H1 (cell line): ENCODE measurements at regions not wholly inside any gene's neighbourhood (a gene's known extent, or its start where the extent isn't known, plus 50 kb on each side); places are given as distances from the start of the nearest gene placed in this dataset.

Source experiments
- CTCF ChIA-PET: fragments of 300-600 bp; sonication (Branson Sonifier 250); formaldehyde crosslinking; loops from one replicate; lab custom pipeline; 2021; ENCODE audit not compliant: partially characterized antibody; lab: Charles Lee
- POLR2A ChIA-PET: fragments of 300-600 bp; sonication (Branson Sonifier 250); formaldehyde crosslinking; loops from one replicate; lab custom pipeline; 2021; ENCODE audit warnings: inconsistent platforms; ENCODE audit not compliant: partially characterized antibody; lab: Charles Lee
- DNase-seq, 2 experiments: peaks; one replicate each; pipeline versions ENCODE4 v3.0.0 to v3.0.0-alpha.2; 2010 to 2022; ENCODE audit warnings: low spot score in 2 of 2, low read depth in 1 of 2, mixed read lengths in 1 of 2
- FAIRE-seq: peaks from 2 replicates; lab custom pipeline; 2011; peaks lifted over from hg19 to GRCh38; lab: Jason Lieb, UNC
- H2AFZ ChIP-seq: 2 replicates; pipeline ENCODE4 v1.8.1; 2012; ENCODE audit warnings: low read length, inconsistent platforms
- H2AK5ac ChIP-seq: 2 replicates; pipeline ENCODE4 v1.6.1; 2013; ENCODE audit warnings: low read depth, low read length
- H2BK120ac ChIP-seq: replicated peaks from 2 replicates; pipeline ENCODE3; 2013; ENCODE audit warnings: low read depth, low read length, inconsistent platforms
- H2BK12ac ChIP-seq: 2 replicates; pipeline ENCODE4 v1.6.1; 2013; ENCODE audit warnings: low read depth, low read length
- H2BK15ac ChIP-seq: 2 replicates; pipeline ENCODE4 v1.6.1; 2013; ENCODE audit warnings: low read length
- H2BK20ac ChIP-seq: 2 replicates; pipeline ENCODE4 v1.6.1; 2013; ENCODE audit warnings: low read length
- H2BK5ac ChIP-seq: 2 replicates; pipeline ENCODE4 v1.6.1; 2013; ENCODE audit warnings: low read depth, low read length
- H3K14ac ChIP-seq: 2 replicates; pipeline ENCODE4 v1.6.1; 2013; ENCODE audit warnings: inconsistent platforms; ENCODE audit not compliant: insufficient read length
- H3K18ac ChIP-seq: 2 replicates; pipeline ENCODE4 v1.6.1; 2013; ENCODE audit warnings: low read length; ENCODE audit errors: extremely low read depth
- H3K23ac ChIP-seq: 2 replicates; pipeline ENCODE4 v1.6.1; 2013; ENCODE audit warnings: inconsistent platforms; ENCODE audit not compliant: insufficient read length
- H3K23me2 ChIP-seq: 2 replicates; pipeline ENCODE4 v1.6.1; 2013; ENCODE audit warnings: low read depth, low read length
- H3K27ac ChIP-seq: 2 replicates; pipeline ENCODE4 v1.6.1; 2011; ENCODE audit warnings: low read depth, low read length, inconsistent platforms
- H3K27me3 ChIP-seq, 4 experiments: replicated peaks in 1 of 4; 1 replicate in 1 of 4; 2 replicates in 3 of 4; pipeline versions ENCODE4 v1.6.1 to v1.8.1; 2011 to 2013; ENCODE audit warnings: low read length in 3 of 4, mild to moderate bottlenecking in 3 of 4, inconsistent platforms in 2 of 4, mixed read lengths in 2 of 4, moderate library complexity in 1 of 4; ENCODE audit not compliant: control insufficient read depth in 3 of 4, insufficient read depth in 3 of 4; ENCODE audit errors: extremely low read depth in 1 of 4
- H3K36me3 ChIP-seq, 4 experiments: 2 replicates each; pipeline versions ENCODE4 v1.6.1 to v1.8.1; 2011 to 2013; ENCODE audit warnings: mild to moderate bottlenecking in 4 of 4, low read length in 3 of 4, moderate library complexity in 2 of 4, control low read depth in 1 of 4, inconsistent platforms in 1 of 4; ENCODE audit not compliant: insufficient read depth in 4 of 4, control insufficient read depth in 2 of 4
- H3K4ac ChIP-seq: replicated peaks from 2 replicates; pipeline ENCODE3; 2013; ENCODE audit warnings: low read length, low read depth, mixed read lengths, inconsistent platforms; ENCODE audit not compliant: insufficient read length
- H3K4me1 ChIP-seq, 4 experiments: replicated peaks in 1 of 4; 1 replicate in 1 of 4; 2 replicates in 3 of 4; pipeline versions ENCODE4 v1.6.1 to v1.8.1; 2011 to 2013; ENCODE audit warnings: low read length in 3 of 4, inconsistent platforms in 2 of 4, mixed read lengths in 1 of 4; ENCODE audit not compliant: insufficient read depth in 4 of 4, control insufficient read depth in 3 of 4
- H3K4me2 ChIP-seq, 2 experiments: 2 replicates each; pipeline versions ENCODE4 v1.6.1 to v1.8.1; 2011 to 2013; ENCODE audit warnings: low read depth in 2 of 2, low read length in 2 of 2, control low read depth in 1 of 2, inconsistent platforms in 1 of 2, mild to moderate bottlenecking in 1 of 2; ENCODE audit not compliant: insufficient read depth in 1 of 2
- H3K4me3 ChIP-seq, 4 experiments: fragments of 200-600, 300-600 bp in 1 of 4; sonication (generic), shearing (Covaris generic), sonication (Bioruptor Twin) in 1 of 4; 2 replicates each; pipeline versions ENCODE4 v1.5.1 to v1.8.1; 2011 to 2016; ENCODE audit warnings: low read length in 4 of 4, low read depth in 3 of 4, control low read depth in 2 of 4, inconsistent platforms in 2 of 4, mild to moderate bottlenecking in 2 of 4, mixed read lengths in 1 of 4, moderate library complexity in 1 of 4; ENCODE audit not compliant: insufficient read depth in 2 of 4; ENCODE audit errors: extremely low read depth in 1 of 4
- H3K56ac ChIP-seq: replicated peaks from 2 replicates; pipeline ENCODE3; 2013; ENCODE audit warnings: low read depth, mild to moderate bottlenecking, mixed read lengths, low read length, inconsistent platforms; ENCODE audit not compliant: insufficient read length
- H3K79me1 ChIP-seq: 2 replicates; pipeline ENCODE4 v1.6.1; 2013; ENCODE audit warnings: low read depth, low read length, control low read depth
- H3K79me2 ChIP-seq, 2 experiments: 2 replicates each; pipeline versions ENCODE4 v1.6.1 to v1.8.1; 2012 to 2013; ENCODE audit warnings: low read length in 2 of 2, mild to moderate bottlenecking in 2 of 2, inconsistent platforms in 1 of 2; ENCODE audit not compliant: insufficient read depth in 2 of 2, control insufficient read depth in 1 of 2
- H3K9ac ChIP-seq, 4 experiments: replicated peaks in 1 of 4; 1 replicate in 1 of 4; 2 replicates in 3 of 4; pipeline versions ENCODE4 v1.6.1 to v1.8.1; 2011 to 2013; ENCODE audit warnings: low read depth in 3 of 4, low read length in 3 of 4, control low read depth in 2 of 4, mild to moderate bottlenecking in 2 of 4, moderate library complexity in 2 of 4, inconsistent platforms in 1 of 4; ENCODE audit errors: extremely low read depth in 1 of 4
- H3K9me3 ChIP-seq, 2 experiments: 2 replicates each; pipeline versions ENCODE4 v1.6.1 to v1.8.1; 2012 to 2013; ENCODE audit warnings: mild to moderate bottlenecking in 2 of 2, moderate library complexity in 2 of 2, control low read depth in 1 of 2, inconsistent platforms in 1 of 2, low read depth in 1 of 2, low read length in 1 of 2, mixed read lengths in 1 of 2; ENCODE audit not compliant: insufficient read depth in 2 of 2
- H4K20me1 ChIP-seq, 2 experiments: replicated peaks in 1 of 2; 2 replicates each; pipeline versions ENCODE3 to v1.8.1; 2011 to 2013; ENCODE audit warnings: inconsistent platforms in 2 of 2, low read length in 2 of 2, mild to moderate bottlenecking in 1 of 2; ENCODE audit not compliant: insufficient read depth in 2 of 2, control insufficient read depth in 1 of 2
- H4K5ac ChIP-seq: 2 replicates; pipeline ENCODE4 v1.6.1; 2013; ENCODE audit warnings: low read length, low read depth, mixed read lengths, inconsistent platforms; ENCODE audit not compliant: insufficient read length
- H4K8ac ChIP-seq: 2 replicates; pipeline ENCODE4 v1.8.0; 2013; ENCODE audit warnings: mild to moderate bottlenecking, moderate library complexity, low read length, inconsistent platforms; ENCODE audit not compliant: insufficient read depth; ENCODE audit errors: extremely low read depth
- H4K91ac ChIP-seq: replicated peaks from 2 replicates; pipeline ENCODE3; 2013; ENCODE audit warnings: low read length, mixed read lengths, inconsistent platforms; ENCODE audit not compliant: insufficient read length
- BACH1 ChIP-seq: IDR thresholded peaks from 2 replicates; pipeline ENCODE4 v1.6.1; 2012; ENCODE audit warnings: low read length, improper control_type of control experiment
- BRCA1 ChIP-seq: IDR thresholded peaks from 2 replicates; pipeline ENCODE4 v1.6.1; 2012; ENCODE audit warnings: low read depth, low read length, improper control_type of control experiment
- JUND ChIP-seq: IDR thresholded peaks from 2 replicates; pipeline ENCODE4 v1.6.1; 2011; ENCODE audit warnings: mild to moderate bottlenecking, improper control_type of control experiment, low read length
- SUZ12 ChIP-seq: fragments of 200-600 bp; sonication (generic); IDR thresholded peaks from 2 replicates; pipeline ENCODE4 v1.6.1; 2012; ENCODE audit warnings: mild to moderate bottlenecking, inconsistent platforms, low read length, moderate library complexity, mixed read lengths
- WGBS, 2 experiments: shearing (Covaris generic) in 1 of 2; methylation state at CpG; one replicate each; pipeline versions ENCODE4 v1.1.6 to v1.1.7; 2013 to 2015; ENCODE audit warnings: low lambda C conversion rate in 2 of 2, mixed read lengths in 2 of 2, inconsistent platforms in 1 of 2, low coverage in 1 of 2, missing lambda C conversion rate in 1 of 2; ENCODE audit not compliant: insufficient replicate concordance in 2 of 2, insufficient coverage in 1 of 2, insufficient read length in 1 of 2; ENCODE audit errors: extremely low coverage in 1 of 2, missing lambda C conversion rate in 1 of 2; 5-methylcytosine and 5-hydroxymethylcytosine counted together

GRCh38 chr4:176504118-176504517, 184.4 kb downstream of the SPCS3 start:
- H2BK120ac ChIP-seq: no peak overlapping the region

More at GRCh38 chr4:176504118-176504517, 184.4 kb downstream of the SPCS3 start:
- Histone ChIP-seq H3K56ac (no peak overlapping the region), H3K9ac (no peak overlapping the region), H4K5ac (no peak overlapping the region), H3K79me1 (no peaks in the 10 kb centered on the region), H3K4ac (no peak overlapping the region), H3K23ac (no peak overlapping the region), H2BK15ac (no peak overlapping the region), H2BK20ac (no peak overlapping the region), H2AFZ (no peak overlapping the region), H3K27me3 (no peaks in the 10 kb centered on the region), H4K20me1 (no peaks in the 10 kb centered on the region), H4K91ac (no peak overlapping the region), H3K4me1 (no peaks in the 10 kb centered on the region), H3K9me3 (no peaks in the 10 kb centered on the region), H3K23me2 (no peaks in the 10 kb centered on the region), H3K27ac (no peak overlapping the region), H2BK12ac (no peak overlapping the region), H3K4me3 (no peak overlapping the region), H4K8ac (no peak overlapping the region), H3K14ac (no peak overlapping the region), H3K79me2 (no peaks in the 10 kb centered on the region), H3K4me2 (no peak overlapping the region), H3K18ac (no peak overlapping the region), H3K36me3 (no peaks in the 10 kb centered on the region), H2BK5ac (no peak overlapping the region), H2AK5ac (no peak overlapping the region)
- POLR2A ChIA-PET: no interaction called here
- DNase-seq: no peak
- TF ChIP-seq BACH1 (no peak), SUZ12 (no peak), JUND (no peak), BRCA1 (no peak)
- WGBS, 2 experiments: 94% methylated on average over 2 of the region's 2 CpGs; no CpG with 5 or more reads in 1 of the 2 experiments
- no peak for FAIRE-seq
- CTCF ChIA-PET: no interaction called here
